ENCODE measurements at regions not wholly inside any gene's neighbourhood (a gene's known extent, or its start where the extent isn't known, plus 50 kb on each side); places are given as distances from the start of the nearest gene placed in this dataset.

DNA sequence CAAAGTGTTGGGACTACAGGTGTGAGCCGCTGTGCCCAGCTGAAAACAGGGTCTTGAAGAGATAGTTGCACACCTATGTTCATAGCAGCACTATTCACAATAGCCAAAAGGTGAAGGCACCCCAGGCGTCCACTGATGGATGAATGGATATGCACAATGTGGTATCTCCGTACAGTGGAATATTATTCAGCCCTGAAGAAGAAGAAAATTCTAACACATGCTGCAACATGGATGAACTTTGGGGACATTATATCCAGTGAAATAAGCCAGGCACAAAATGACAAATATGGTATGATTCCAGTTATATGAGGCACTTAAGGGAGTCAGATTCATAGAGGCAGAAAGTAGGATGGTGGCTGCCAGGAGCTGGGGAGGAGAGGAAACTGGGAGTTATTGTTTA is 137.6 kb upstream of the WNT4 start:
- TF ChIP-seq, protein P1, sequence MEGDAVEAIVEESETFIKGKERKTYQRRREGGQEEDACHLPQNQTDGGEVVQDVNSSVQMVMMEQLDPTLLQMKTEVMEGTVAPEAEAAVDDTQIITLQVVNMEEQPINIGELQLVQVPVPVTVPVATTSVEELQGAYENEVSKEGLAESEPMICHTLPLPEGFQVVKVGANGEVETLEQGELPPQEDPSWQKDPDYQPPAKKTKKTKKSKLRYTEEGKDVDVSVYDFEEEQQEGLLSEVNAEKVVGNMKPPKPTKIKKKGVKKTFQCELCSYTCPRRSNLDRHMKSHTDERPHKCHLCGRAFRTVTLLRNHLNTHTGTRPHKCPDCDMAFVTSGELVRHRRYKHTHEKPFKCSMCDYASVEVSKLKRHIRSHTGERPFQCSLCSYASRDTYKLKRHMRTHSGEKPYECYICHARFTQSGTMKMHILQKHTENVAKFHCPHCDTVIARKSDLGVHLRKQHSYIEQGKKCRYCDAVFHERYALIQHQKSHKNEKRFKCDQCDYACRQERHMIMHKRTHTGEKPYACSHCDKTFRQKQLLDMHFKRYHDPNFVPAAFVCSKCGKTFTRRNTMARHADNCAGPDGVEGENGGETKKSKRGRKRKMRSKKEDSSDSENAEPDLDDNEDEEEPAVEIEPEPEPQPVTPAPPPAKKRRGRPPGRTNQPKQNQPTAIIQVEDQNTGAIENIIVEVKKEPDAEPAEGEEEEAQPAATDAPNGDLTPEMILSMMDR (IDR thresholded peaks at IDR 0.05): no peak
- no peak for TF ChIP-seq POLR2A (IDR thresholded peaks at IDR 0.05)
